OCI-LY1 (cell line): ENCODE measurements at regions not wholly inside any gene's neighbourhood (a gene's known extent, or its start where the extent isn't known, plus 50 kb on each side); places are given as distances from the start of the nearest gene placed in this dataset.

ENCODE experiments used
- H2AFZ ChIP-seq: fragments of 200-600 bp; sonication (generic), shearing (Covaris generic); 2 replicates; pipeline ENCODE4 v1.6.0; 2014; ENCODE audit warnings: antibody characterized with exemption, mild to moderate bottlenecking, low read length
- H3F3A ChIP-seq: fragments of 200-600 bp; sonication (generic), shearing (Covaris generic); 2 replicates; pipeline ENCODE4 v1.6.0; 2014; ENCODE audit warnings: mild to moderate bottlenecking, antibody characterized with exemption, low read length, moderate library complexity; ENCODE audit not compliant: insufficient read depth
- H3K27ac ChIP-seq: fragments of 200-600 bp; sonication (generic); 2 replicates; pipeline ENCODE4 v1.5.1; 2014; ENCODE audit warnings: low read length, mixed run types, mild to moderate bottlenecking, low read depth; ENCODE audit not compliant: poor library complexity, severe bottlenecking
- H3K27me3 ChIP-seq: fragments of 200-600 bp; sonication (generic); 2 replicates; pipeline ENCODE4 v1.6.0; 2014; ENCODE audit warnings: antibody characterized with exemption, mild to moderate bottlenecking, low read length, moderate library complexity; ENCODE audit not compliant: insufficient read depth
- H3K36me3 ChIP-seq: fragments of 200-600 bp; sonication (generic); 2 replicates; pipeline ENCODE4 v1.6.1; 2014; ENCODE audit warnings: mild to moderate bottlenecking, antibody characterized with exemption, low read length, moderate library complexity, mixed read lengths; ENCODE audit not compliant: insufficient read depth
- H3K4me1 ChIP-seq: fragments of 200-600 bp; sonication (generic); 2 replicates; pipeline ENCODE4 v1.5.1; 2014; ENCODE audit warnings: mild to moderate bottlenecking, low read length, moderate library complexity; ENCODE audit not compliant: insufficient read depth, severe bottlenecking
- H3K4me2 ChIP-seq: fragments of 200-600 bp; sonication (generic), shearing (Covaris generic); 2 replicates; pipeline ENCODE4 v1.6.1; 2014; ENCODE audit warnings: low read length
- H3K4me3 ChIP-seq: fragments of 200-600 bp; sonication (generic); 2 replicates; pipeline ENCODE4 v1.5.1; 2014; ENCODE audit warnings: low read length, low read depth, mild to moderate bottlenecking, mixed read lengths; ENCODE audit not compliant: poor library complexity, severe bottlenecking
- H3K79me2 ChIP-seq: fragments of 200-600 bp; shearing (Covaris generic); 2 replicates; pipeline ENCODE4 v1.6.1; 2016; ENCODE audit warnings: mixed run types, low read length, mixed read lengths; ENCODE audit not compliant: insufficient read depth
- H3K9ac ChIP-seq: fragments of 200-600 bp; sonication (generic), shearing (Covaris generic); 2 replicates; pipeline ENCODE4 v1.6.1; 2014; ENCODE audit warnings: mild to moderate bottlenecking, low read length, mixed read lengths
- H3K9me2 ChIP-seq: fragments of 200-600 bp; sonication (generic), shearing (Covaris generic); 2 replicates; pipeline ENCODE4 v1.6.1; 2014; ENCODE audit warnings: low read depth, mild to moderate bottlenecking, low read length, mixed read lengths
- H3K9me3 ChIP-seq: fragments of 200-600 bp; shearing (Covaris generic); 2 replicates; pipeline ENCODE4 v1.6.1; 2014; ENCODE audit warnings: low read length, mixed read lengths
- H4K20me1 ChIP-seq: fragments of 200-600 bp; sonication (generic), shearing (Covaris generic); 2 replicates; pipeline ENCODE4 v1.6.0; 2016; ENCODE audit warnings: mild to moderate bottlenecking, low read length; ENCODE audit not compliant: insufficient read depth
- EZH2 ChIP-seq: fragments of 200-600 bp; sonication (generic), shearing (Covaris generic); IDR thresholded peaks from 2 replicates; pipeline ENCODE4 v1.8.0; 2017; ENCODE audit warnings: borderline replicate concordance, mixed run types, mild to moderate bottlenecking, antibody characterized with exemption, low read length, moderate library complexity, mixed read lengths
- TF ChIP-seq, protein P1 (sequence below): fragments of 200-600 bp; sonication (generic), shearing (Covaris generic); IDR thresholded peaks from 2 replicates; pipeline ENCODE4 v1.5.1; 2017; ENCODE audit warnings: mild to moderate bottlenecking, antibody characterized with exemption, low read length, moderate library complexity, mixed read lengths

DNA sequence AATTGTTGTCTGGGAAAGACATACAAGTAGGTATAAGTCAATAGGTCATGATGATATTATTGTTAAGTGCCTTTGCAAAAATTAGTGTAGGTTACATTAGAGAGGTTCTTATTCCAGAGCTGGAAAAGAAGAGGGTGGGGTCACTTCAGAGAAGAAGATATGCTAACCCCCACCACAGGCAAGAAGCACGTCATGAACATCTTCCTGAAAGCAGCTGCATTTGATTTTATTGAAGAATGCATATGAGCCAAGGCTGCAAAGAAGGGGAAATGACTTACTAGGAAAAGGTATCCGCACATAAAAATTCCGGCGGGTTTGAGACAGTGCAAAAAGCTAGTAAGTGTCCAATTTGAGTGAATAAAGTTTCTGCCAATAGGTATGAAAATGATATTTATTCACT lies 195.3 kb upstream of the CDH2 start:
- no peaks in the 10 kb centered on the region for H4K20me1 ChIP-seq
- no peaks in the 10 kb centered on the region for H3F3A ChIP-seq
- no peak overlapping the region for H3K4me2 ChIP-seq
- no peak overlapping the region for H2AFZ ChIP-seq
- H3K9me2 ChIP-seq = no peaks in the 10 kb centered on the region
- H3K4me3 ChIP-seq = no peak overlapping the region
- no peaks in the 10 kb centered on the region for H3K36me3 ChIP-seq
- H3K4me1 ChIP-seq = no peaks in the 10 kb centered on the region
- H3K27ac ChIP-seq = no peak overlapping the region
- no peaks in the 10 kb centered on the region for H3K9me3 ChIP-seq
- no peak for TF ChIP-seq EZH2
- TF ChIP-seq, protein P1, sequence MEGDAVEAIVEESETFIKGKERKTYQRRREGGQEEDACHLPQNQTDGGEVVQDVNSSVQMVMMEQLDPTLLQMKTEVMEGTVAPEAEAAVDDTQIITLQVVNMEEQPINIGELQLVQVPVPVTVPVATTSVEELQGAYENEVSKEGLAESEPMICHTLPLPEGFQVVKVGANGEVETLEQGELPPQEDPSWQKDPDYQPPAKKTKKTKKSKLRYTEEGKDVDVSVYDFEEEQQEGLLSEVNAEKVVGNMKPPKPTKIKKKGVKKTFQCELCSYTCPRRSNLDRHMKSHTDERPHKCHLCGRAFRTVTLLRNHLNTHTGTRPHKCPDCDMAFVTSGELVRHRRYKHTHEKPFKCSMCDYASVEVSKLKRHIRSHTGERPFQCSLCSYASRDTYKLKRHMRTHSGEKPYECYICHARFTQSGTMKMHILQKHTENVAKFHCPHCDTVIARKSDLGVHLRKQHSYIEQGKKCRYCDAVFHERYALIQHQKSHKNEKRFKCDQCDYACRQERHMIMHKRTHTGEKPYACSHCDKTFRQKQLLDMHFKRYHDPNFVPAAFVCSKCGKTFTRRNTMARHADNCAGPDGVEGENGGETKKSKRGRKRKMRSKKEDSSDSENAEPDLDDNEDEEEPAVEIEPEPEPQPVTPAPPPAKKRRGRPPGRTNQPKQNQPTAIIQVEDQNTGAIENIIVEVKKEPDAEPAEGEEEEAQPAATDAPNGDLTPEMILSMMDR = no peak
- H3K27me3 ChIP-seq = no peaks in the 10 kb centered on the region
- no peaks in the 10 kb centered on the region for H3K79me2 ChIP-seq
- no peak overlapping the region for H3K9ac ChIP-seq

DNA sequence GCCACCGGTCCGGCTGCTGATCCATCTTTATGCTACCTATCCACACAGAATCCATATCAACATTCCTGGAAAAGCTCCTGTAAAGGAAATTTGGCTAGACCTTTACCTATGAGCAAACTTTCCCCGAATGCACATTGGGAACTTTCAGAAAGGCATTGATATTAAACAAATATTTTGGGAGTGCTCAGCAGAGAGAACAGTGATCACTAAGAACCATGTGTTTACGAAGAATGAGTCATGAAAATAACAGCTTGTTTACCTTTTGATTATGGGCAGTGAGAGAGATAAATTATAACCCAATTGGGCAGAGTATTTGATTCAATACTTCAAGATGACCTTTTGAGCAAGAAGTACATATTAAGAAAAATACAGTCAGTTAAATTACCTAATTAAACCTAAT lies 189.7 kb upstream of the CDH2 start:
- H3K79me2 ChIP-seq = no peaks in the 10 kb centered on the region
- no peak overlapping the region for H3K4me3 ChIP-seq
- no peaks in the 10 kb centered on the region for H3K36me3 ChIP-seq
- no peaks in the 10 kb centered on the region for H4K20me1 ChIP-seq
- no peak overlapping the region for H3K27ac ChIP-seq
- TF ChIP-seq EZH2 = no peak
- TF ChIP-seq, protein P1 = no peak
- no peak overlapping the region for H3K9ac ChIP-seq
- H3K4me2 ChIP-seq = no peak overlapping the region
- no peaks in the 10 kb centered on the region for H3K27me3 ChIP-seq
- no peaks in the 10 kb centered on the region for H3K9me3 ChIP-seq
- H3F3A ChIP-seq = no peaks in the 10 kb centered on the region
- no peaks in the 10 kb centered on the region for H3K9me2 ChIP-seq
- no peak overlapping the region for H2AFZ ChIP-seq
- H3K4me1 ChIP-seq = no peaks in the 10 kb centered on the region

DNA sequence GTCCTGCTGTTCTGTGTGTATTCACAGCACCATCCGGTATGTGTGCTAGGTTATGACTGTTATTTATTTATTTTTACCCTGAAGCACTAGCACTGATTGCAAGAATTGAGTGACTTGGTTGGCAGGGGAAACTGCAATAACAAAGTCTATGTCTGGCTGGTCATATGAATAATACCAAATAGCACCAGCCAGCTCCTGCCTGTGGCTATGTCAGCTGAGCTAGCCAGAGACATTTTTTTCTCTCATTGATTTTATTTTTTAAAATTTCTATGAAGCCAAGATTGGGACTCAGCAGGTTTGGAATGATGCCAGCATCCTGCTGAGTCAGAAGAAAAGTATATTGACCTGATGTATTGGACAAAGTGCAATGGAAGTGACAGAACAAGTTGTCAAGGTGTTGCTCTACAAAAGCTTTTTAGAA lies 188.5 kb upstream of the CDH2 start:
- no peaks in the 10 kb centered on the region for H3K27me3 ChIP-seq
- H3K79me2 ChIP-seq = no peaks in the 10 kb centered on the region
- H3K4me1 ChIP-seq = no peaks in the 10 kb centered on the region
- H3K9me2 ChIP-seq = no peaks in the 10 kb centered on the region
- no peaks in the 10 kb centered on the region for H3K9me3 ChIP-seq
- no peak overlapping the region for H2AFZ ChIP-seq
- H3K27ac ChIP-seq = no peak overlapping the region
- H3K4me2 ChIP-seq = no peak overlapping the region
- no peaks in the 10 kb centered on the region for H3K36me3 ChIP-seq
- TF ChIP-seq, protein P1 = no peak
- no peaks in the 10 kb centered on the region for H4K20me1 ChIP-seq
- no peak overlapping the region for H3K4me3 ChIP-seq
- no peaks in the 10 kb centered on the region for H3F3A ChIP-seq
- H3K9ac ChIP-seq = no peak overlapping the region
